ENCODE measurements at regions not wholly inside any gene's neighbourhood (a gene's known extent, or its start where the extent isn't known, plus 50 kb on each side); places are given as distances from the start of the nearest gene placed in this dataset.

DNA sequence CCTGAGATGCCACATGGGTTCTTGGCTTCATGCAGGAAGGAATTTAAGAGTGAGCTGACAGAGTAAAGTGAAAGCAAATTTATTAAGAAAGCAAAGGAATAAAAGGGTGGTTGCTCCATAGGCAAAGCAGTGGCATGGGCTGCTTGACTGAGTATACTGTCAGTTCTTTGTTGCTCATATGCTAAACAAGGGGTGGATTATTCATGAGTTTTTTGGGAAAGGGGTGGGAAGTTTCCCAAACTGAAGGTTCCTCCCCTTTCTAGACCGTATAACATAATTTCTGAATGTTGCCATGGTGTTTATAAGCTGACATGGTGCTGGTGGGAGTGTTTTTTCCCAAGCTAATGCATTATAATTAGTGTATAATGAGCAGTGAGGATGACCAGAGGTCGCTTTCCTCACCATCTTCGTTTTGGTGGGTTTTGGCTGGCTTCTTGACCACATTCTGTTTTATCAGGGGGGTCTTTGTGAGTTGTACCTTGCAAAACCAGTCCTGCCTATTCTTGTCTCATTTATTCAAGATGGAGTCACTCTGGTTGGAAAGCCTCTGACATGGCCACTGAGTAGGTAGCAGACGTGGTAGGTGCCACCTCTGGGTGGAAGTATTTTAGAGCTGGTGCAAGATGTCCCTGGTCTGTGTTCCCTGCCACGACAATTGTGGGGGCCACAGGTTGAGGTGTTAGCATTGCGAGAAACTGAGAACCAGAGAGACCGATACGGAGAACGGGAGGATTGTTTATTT is 107.5 kb upstream of the SDK1 start:
- Mint-ChIP-seq H3K27ac (no peak overlapping the region), H3K27me3 (no peaks in the 10 kb centered on the region), H3K4me1 (no peaks in the 10 kb centered on the region), H3K36me3 (ENCODE audit: low read depth) (no peaks in the 10 kb centered on the region), H3K9me3 (no peaks in the 10 kb centered on the region), H3K4me3 (no peak overlapping the region)
- no peak for DNase-seq
- POLR2A ChIA-PET: no interaction called here
- CTCF ChIA-PET: no interaction called here

DNA sequence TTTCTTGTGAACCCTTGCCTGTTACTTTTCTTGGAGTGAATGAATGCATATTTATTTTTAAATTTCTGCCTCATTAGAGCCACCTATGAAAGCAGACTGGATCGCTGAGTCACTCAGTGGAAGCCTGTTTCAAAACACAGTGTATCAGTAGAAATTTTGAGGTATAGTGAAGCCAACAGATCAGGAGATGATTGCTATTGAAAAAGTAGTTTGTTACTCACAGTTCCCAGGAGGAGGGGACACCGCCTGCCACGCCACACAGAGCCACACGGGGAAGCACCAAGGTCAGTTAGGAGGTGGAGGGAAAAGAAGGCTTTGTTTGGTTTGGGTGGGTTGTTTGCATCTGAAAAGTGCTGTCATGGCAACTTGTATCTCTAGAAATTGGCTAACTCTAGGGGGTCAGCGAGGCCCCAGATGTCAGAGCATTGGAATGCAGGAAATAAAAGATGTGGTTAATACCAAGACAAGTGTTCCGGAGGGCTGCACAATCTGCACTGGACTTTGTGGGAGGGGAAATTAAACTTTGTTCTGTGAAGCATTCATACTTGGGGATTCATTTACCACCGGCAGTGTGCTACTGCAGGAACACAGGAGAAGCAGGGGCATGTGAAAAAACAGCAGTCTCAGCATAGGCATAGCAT is 106.4 kb upstream of the SDK1 start:
- CTCF ChIA-PET: no interaction called here
- no peaks in the 10 kb centered on the region for H3K27me3 Mint-ChIP-seq
- no peaks in the 10 kb centered on the region for H3K4me1 Mint-ChIP-seq
- no peak overlapping the region for H3K27ac Mint-ChIP-seq
- DNase-seq: no peak
- no peaks in the 10 kb centered on the region for H3K9me3 Mint-ChIP-seq
- POLR2A ChIA-PET: no interaction called here
- H3K4me3 Mint-ChIP-seq: no peak overlapping the region
- H3K36me3 Mint-ChIP-seq (ENCODE audit: low read depth): no peaks in the 10 kb centered on the region

DNA sequence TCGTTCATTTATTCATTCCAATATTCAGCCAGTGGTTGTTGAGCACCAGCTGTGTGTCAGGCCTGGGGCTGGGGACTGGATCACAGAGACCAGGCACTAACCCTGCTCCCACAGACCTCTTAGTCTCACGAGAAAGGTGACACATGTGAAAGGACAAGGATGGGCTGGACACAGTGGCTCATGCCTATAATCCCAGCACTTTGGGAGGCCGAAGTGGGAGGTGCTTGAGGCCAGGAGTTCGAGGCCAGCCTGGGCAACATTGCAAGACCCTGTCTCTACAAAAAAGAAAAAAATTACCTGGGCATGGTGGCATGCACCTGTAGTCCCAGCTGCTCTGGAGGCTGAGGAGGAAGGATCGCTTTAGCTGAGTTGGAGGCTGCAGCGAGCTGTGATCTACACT is 105.9 kb upstream of the SDK1 start:
- H3K27me3 Mint-ChIP-seq: no peaks in the 10 kb centered on the region
- ChIA-PET POLR2A (no interaction called here), CTCF (no interaction called here)
- no peak for DNase-seq
- no peaks in the 10 kb centered on the region for H3K36me3 Mint-ChIP-seq (ENCODE audit: low read depth)
- H3K4me1 Mint-ChIP-seq: no peaks in the 10 kb centered on the region
- no peak overlapping the region for H3K4me3 Mint-ChIP-seq
- no peaks in the 10 kb centered on the region for H3K9me3 Mint-ChIP-seq
- H3K27ac Mint-ChIP-seq: no peak overlapping the region

DNA sequence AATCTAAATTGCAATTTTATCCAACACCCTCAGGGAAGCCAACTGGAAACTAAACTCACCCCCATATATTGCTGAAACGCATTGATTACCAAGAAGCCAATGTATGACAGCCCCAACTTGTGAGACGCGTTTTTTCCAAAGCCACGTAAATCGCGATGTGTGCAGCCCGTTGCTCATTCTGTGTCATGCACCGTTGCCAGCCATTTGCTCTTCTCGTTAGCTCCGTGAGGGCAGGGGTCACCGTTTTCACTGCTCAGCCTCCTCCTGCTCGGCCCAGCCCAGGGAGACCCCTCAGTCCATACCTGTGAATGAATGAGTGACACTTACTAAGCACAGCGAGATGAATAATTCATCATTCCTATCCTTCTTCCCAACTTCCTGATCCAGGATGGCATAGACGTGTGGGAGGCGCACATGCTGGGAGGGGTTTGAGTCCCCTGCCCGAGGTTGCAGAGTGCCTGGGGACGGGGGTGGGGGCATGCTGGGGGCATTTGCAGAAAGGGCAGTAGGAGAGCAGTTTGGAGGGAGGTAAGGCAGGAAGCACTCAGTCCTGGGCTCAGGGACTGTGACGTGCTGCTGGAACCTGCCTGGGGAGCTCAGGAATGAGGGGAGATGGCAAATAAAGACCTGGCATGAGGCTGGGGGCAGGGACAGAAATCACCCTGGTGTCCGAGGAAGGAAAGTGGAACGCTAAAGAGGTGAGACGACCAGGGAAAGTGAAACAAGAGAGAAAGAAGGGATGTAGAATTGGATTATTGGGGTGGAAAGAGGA is 104.2 kb upstream of the SDK1 start:
- ChIA-PET POLR2A (no interaction called here), CTCF (no interaction called here)
- H3K4me3 Mint-ChIP-seq: no peak overlapping the region
- H3K36me3 Mint-ChIP-seq (ENCODE audit: low read depth): no peaks in the 10 kb centered on the region
- H3K9me3 Mint-ChIP-seq: no peaks in the 10 kb centered on the region
- peaks cover 3% of the 10 kb centered on the region for H3K27me3 Mint-ChIP-seq
- H3K27ac Mint-ChIP-seq: no peak overlapping the region
- no peak for DNase-seq
- H3K4me1 Mint-ChIP-seq: no peaks in the 10 kb centered on the region

DNA sequence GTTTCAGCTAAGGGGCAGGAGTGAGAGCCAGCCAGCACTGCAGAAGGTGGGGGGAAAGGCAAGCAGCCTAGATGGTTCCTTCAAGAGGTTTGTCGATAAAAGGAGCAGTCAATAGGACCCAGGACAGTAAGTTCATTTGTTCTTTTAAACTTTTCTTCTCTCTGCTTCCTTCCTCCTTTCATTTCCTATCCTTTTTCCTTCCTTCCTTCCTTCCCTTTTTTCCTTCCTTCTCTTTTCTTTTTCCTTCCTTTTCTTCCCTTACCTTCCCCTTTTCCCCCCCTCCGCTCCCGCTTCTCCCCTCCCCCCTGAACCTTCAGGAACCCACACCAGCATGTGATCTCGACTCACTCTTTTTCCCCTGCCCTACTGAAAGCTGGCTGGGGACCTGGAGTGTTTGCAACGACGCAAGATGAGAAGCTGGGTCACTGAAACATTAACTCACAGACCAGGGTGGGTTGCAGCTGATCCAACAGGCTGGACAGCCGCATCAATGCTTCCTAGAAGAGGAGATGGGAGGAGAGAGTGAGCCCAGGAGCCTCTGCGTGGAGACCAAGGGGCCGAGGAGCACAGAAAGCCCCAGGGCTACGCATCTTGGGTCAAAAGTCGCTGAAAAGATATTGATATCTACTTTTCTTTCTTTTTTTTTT is 103.4 kb upstream of the SDK1 start:
- H3K4me3 Mint-ChIP-seq: no peak overlapping the region
- CTCF ChIA-PET: interaction anchor here (0.6 to 1.0 kb wide), 2 partner anchors 105 to 1416 kb away, joined by 3 to 4 read pairs; no protein-coding TSS in a partner anchor

DNA sequence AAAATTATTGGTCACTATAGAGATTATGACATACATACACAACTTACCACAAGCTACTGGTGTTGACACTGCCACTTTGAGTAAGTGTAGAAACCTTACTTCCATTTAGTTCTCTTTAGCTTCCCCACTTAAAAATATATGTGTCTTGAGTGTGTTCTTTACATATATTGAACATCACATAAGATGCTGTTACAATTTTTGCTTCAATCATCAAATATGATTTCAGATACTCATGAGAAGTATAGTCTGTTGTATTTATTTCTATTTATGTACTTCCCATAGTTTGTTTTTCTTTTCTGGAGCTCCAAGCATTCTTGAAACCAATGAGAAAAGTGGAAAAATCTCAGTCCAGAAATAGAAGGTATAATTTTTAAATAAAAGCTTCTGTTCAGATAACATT is 102.7 kb upstream of the SDK1 start:
- CTCF ChIA-PET: interaction anchor here (0.6 to 1.0 kb wide), 2 partner anchors 106 to 1415 kb away, joined by 3 to 4 read pairs; no protein-coding TSS in a partner anchor
- H3K4me3 Mint-ChIP-seq: no peak overlapping the region
- no peak for DNase-seq
- H3K4me1 Mint-ChIP-seq: no peaks in the 10 kb centered on the region
- POLR2A ChIA-PET: no interaction called here
- H3K36me3 Mint-ChIP-seq (ENCODE audit: low read depth): no peaks in the 10 kb centered on the region
- H3K27me3 Mint-ChIP-seq: peaks cover 3% of the 10 kb centered on the region
- H3K9me3 Mint-ChIP-seq: no peaks in the 10 kb centered on the region
- no peak overlapping the region for H3K27ac Mint-ChIP-seq

More for the DNA sequence above, 103.4 kb upstream of the SDK1 start:
- Mint-ChIP-seq H3K27ac (no peak overlapping the region), H3K27me3 (peaks cover 3% of the 10 kb centered on the region), H3K4me1 (no peaks in the 10 kb centered on the region), H3K9me3 (no peaks in the 10 kb centered on the region), H3K36me3 (ENCODE audit: low read depth) (no peaks in the 10 kb centered on the region)
- DNase-seq: no peak
- POLR2A ChIA-PET: no interaction called here

DNA sequence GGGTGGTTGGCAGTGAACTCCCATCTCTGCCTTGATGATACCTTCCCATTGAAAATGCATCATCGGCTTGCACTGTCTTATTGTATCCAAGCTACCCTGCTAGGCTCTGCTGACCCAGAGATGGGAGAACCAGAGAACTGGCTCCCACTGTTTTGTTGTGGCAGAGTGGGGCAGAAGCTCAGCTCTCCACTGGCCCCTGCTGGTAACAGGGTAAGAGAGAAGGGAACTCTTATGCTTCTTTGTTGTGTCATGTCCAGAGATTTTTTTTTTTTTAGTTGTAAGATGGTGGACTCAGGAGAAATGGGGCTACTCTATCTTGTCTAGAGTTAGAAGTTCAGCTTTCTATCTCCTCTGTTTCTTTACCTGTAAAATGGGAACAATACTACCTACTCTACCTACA is 100.5 kb upstream of the SDK1 start:
- H3K4me3 Mint-ChIP-seq: no peak overlapping the region
- DNase-seq: peak; percentile 48
- no peak overlapping the region for H3K27ac Mint-ChIP-seq
- no peaks in the 10 kb centered on the region for H3K4me1 Mint-ChIP-seq
- no peaks in the 10 kb centered on the region for H3K9me3 Mint-ChIP-seq
- ChIA-PET CTCF (interaction anchor here (0.5 to 1.5 kb wide), 7 partner anchors 26 to 336 kb away, joined by 3 to 5 read pairs (median 3); no protein-coding TSS in a partner anchor), POLR2A (no interaction called here)
- peaks cover 3% of the 10 kb centered on the region for H3K27me3 Mint-ChIP-seq
- no peaks in the 10 kb centered on the region for H3K36me3 Mint-ChIP-seq (ENCODE audit: low read depth)

DNA sequence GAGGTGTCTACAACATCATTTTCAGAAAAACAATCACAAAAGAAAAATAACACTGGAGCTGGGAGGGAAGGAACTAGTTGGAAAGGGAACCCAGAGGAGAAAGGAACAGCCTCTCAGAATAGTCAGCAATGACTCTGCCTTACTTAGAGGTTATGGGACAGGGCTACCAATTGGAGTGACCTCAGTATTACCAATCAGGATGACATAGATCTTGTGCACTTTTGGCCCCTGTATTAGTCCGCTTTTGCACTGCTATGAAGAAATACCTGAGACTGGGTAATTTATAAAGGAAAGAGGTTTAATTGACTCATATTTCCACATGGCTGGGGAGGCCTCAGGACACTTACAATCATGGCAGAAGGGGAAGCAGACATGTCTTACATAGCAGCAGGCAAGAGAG is 99.7 kb upstream of the SDK1 start:
- H3K4me1 Mint-ChIP-seq: no peaks in the 10 kb centered on the region
- H3K27ac Mint-ChIP-seq: no peak overlapping the region
- H3K27me3 Mint-ChIP-seq: peaks cover 3% of the 10 kb centered on the region
- no peak overlapping the region for H3K4me3 Mint-ChIP-seq
- H3K9me3 Mint-ChIP-seq: no peaks in the 10 kb centered on the region
- no peaks in the 10 kb centered on the region for H3K36me3 Mint-ChIP-seq (ENCODE audit: low read depth)
- ChIA-PET POLR2A (no interaction called here), CTCF (interaction anchor here (1.0 to 1.5 kb wide), 5 partner anchors 31 to 337 kb away, joined by 3 to 5 read pairs (median 3); no protein-coding TSS in a partner anchor)
- DNase-seq: peak; percentile 0

DNA sequence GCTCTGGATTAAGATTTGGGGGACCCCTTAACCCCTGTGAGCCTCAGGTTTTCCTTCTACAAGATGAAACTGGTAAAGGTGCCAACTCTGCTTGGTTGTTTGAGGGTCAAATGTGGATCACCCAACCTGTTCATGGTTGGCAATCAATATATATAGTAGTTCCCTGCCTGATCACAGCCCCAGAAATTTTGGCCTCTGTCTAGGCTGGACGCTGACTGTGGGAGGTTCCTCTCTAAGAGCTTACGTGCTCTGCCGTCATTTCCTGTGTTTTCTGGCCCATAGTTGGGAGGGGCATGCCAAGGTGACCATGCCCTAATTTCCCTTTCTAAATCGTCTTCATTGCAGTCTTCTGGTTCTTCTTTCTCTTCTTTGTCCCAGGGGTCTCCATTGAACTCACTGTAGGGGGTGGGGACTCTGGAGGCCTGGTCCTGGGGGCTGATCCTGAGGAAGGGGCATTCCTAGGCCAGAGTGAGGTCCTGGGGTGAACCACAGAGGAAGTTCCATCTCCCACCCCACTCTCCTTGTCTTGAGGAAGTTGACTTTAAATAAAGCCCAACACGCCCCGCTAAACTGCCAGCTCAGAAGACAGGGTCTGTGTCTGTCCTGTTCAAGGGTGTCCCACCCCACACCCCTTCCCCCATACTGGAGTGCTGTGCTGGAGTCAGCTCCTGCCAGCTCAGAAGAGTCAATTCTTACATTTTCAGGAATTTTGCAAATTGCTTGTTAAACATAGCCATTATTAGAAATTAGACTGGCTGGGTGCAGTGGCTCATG is 98.9 kb upstream of the SDK1 start:
- Mint-ChIP-seq H3K4me3 (no peak overlapping the region), H3K36me3 (ENCODE audit: low read depth) (no peaks in the 10 kb centered on the region), H3K4me1 (no peaks in the 10 kb centered on the region), H3K9me3 (no peaks in the 10 kb centered on the region), H3K27ac (no peak overlapping the region), H3K27me3 (peaks cover 3% of the 10 kb centered on the region)
- DNase-seq: peak; percentile 2
- ChIA-PET CTCF (no interaction called here), POLR2A (no interaction called here)

DNA sequence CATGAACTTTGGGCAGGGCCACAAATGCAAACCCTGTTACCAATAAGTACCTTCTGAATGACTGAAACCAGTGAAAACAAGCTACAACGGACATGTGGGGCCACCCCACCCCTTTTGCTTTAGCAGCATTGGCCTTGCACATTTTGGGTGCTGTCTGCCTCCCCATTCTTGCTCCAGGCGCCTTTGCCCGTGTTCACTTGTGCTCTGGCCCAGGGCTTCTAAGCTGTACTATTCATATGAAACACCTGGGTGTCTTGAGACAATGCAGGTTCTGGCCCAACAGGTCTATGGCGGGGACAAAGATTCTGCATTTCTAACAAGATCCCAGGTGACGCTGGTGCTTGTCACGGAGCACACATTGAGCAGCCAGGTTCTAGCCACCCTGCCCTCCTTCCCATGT is 96.5 kb upstream of the SDK1 start:
- Mint-ChIP-seq H3K27ac (no peak overlapping the region), H3K4me3 (no peak overlapping the region), H3K9me3 (no peaks in the 10 kb centered on the region), H3K36me3 (ENCODE audit: low read depth) (no peaks in the 10 kb centered on the region), H3K27me3 (peaks cover 3% of the 10 kb centered on the region), H3K4me1 (no peaks in the 10 kb centered on the region)
- ChIA-PET POLR2A (no interaction called here), CTCF (no interaction called here)
- DNase-seq: peak; percentile 0

DNA sequence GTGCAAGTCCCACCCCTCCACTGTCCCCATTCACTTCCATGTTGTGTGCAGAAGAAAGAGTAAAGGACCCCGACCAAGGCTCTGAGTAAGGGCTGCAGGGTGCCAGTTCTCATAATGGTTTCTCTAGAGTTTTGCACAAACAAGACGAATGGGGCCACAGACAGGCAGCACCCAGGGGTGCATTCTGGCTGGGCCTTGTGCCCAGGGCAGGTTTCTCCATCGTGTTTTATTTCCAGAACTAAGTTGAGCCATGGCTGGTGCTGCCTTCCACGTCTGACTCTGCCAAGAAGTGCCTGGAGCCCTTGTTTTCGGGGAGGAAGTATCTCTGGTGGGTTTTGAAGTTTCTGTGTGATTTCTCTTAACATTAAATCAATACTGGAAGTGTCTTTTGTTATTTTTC is 95.0 kb upstream of the SDK1 start:
- ChIA-PET POLR2A (no interaction called here), CTCF (no interaction called here)
- H3K4me1 Mint-ChIP-seq: no peaks in the 10 kb centered on the region
- no peak for DNase-seq
- H3K4me3 Mint-ChIP-seq: no peak overlapping the region
- H3K27me3 Mint-ChIP-seq: no peaks in the 10 kb centered on the region
- no peaks in the 10 kb centered on the region for H3K9me3 Mint-ChIP-seq
- no peaks in the 10 kb centered on the region for H3K36me3 Mint-ChIP-seq (ENCODE audit: low read depth)
- H3K27ac Mint-ChIP-seq: no peak overlapping the region

DNA sequence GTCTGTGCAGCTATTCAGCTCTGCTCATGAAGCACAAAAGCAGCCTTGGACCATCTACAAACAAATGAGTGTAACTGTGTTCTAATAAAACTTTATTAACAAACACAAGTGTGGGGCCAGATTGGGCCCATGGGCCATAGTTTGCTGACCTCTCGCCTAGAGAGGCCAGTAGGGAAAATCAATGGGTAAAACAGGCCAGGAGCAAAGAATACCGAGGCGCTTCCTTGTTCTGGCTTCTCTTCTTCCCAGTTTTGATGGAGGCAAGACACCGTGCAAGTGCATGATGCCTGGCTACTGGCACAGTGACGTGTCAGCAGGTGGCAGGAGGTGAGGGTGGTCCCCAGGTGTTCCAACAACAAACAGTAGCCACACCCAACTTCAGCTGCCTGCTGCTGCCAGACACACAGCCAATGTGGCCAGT is 94.3 kb upstream of the SDK1 start:
- Mint-ChIP-seq H3K9me3 (no peaks in the 10 kb centered on the region), H3K4me3 (no peak overlapping the region), H3K4me1 (no peaks in the 10 kb centered on the region), H3K27ac (no peak overlapping the region), H3K36me3 (ENCODE audit: low read depth) (no peaks in the 10 kb centered on the region), H3K27me3 (no peaks in the 10 kb centered on the region)
- CTCF ChIA-PET: no interaction called here
- DNase-seq: peak; percentile 10
- POLR2A ChIA-PET: no interaction called here

All from activated CD4-positive, alpha-beta memory T cell treated with anti-CD3 and anti-CD28 coated beads, Interleukin-2, amount 10 ng/mL, durations not matched to agents 7 days and 5 days (primary cell).